ENCODE measurements at regions not wholly inside any gene's neighbourhood (a gene's known extent, or its start where the extent isn't known, plus 50 kb on each side); places are given as distances from the start of the nearest gene placed in this dataset.
A peak's percentile ranks its signal among the peaks of the same experiment; 100 is the strongest.

- TF ChIP-seq ATF2 (tag by site-specific recombination; IDR thresholded peaks at IDR 0.05; ENCODE audit: low read depth): peak; percentile 55; the same call in 1 of the 2 replicates
- TF ChIP-seq ZNF544 (tag by site-specific recombination; IDR thresholded peaks at IDR 0.05): no peak
- H3K36me3 ChIP-seq (ENCODE audit: control insufficient read depth in 2 of 2, insufficient read depth in 1 of 2, low read length in 2 of 2): no peaks in the 10 kb centered on the region
- CTCF ChIA-PET: interaction anchor here (0.6 kb wide), 2 partner anchors 25 to 188 kb away, joined by 3 read pairs; no protein-coding TSS in a partner anchor
- H3K4me1 ChIP-seq (ENCODE audit: control insufficient read depth, insufficient read depth, low read length): no peaks in the 10 kb centered on the region
- no peak overlapping the region for H3K4me3 ChIP-seq (ENCODE audit: low read depth, low read length)
- H3K27ac ChIP-seq (ENCODE audit: extremely low read depth, low read depth, low read length): no peak overlapping the region
- POLR2A ChIA-PET: no interaction called here
- no peaks in the 10 kb centered on the region for H3K9me3 ChIP-seq (ENCODE audit: control insufficient read depth, insufficient read depth, low read depth, low read length)
Measured at GRCh38 chr1:94709891-94710581, 110.1 kb upstream of the SLC44A3 start.

GRCh38 chr1:94708811-94709210 is 111.3 kb upstream of the SLC44A3 start:
- Histone ChIP-seq H3K4me3 (ENCODE audit: low read depth, low read length) (no peak overlapping the region), H3K4me1 (ENCODE audit: control insufficient read depth, insufficient read depth, low read length) (no peaks in the 10 kb centered on the region), H3K36me3 (ENCODE audit: control insufficient read depth in 2 of 2, insufficient read depth in 1 of 2, low read length in 2 of 2) (no peaks in the 10 kb centered on the region), H3K9me3 (ENCODE audit: control insufficient read depth, insufficient read depth, low read depth, low read length) (no peaks in the 10 kb centered on the region), H3K27ac (ENCODE audit: extremely low read depth, low read depth, low read length) (no peak overlapping the region)
- POLR2A ChIA-PET: no interaction called here
- no peak for TF ChIP-seq ZNF692 (tag by site-specific recombination; IDR thresholded peaks at IDR 0.05)
- no peak for TF ChIP-seq ZNF354C (tag by site-specific recombination; IDR thresholded peaks at IDR 0.05; ENCODE audit: borderline replicate concordance, low read depth)
- no peak for TF ChIP-seq BCL11B (tag by site-specific recombination; IDR thresholded peaks at IDR 0.05; ENCODE audit: low read depth)
- no peak for TF ChIP-seq KLF9 (tag by site-specific recombination; IDR thresholded peaks at IDR 0.05; ENCODE audit: low read depth)
- no peak for TF ChIP-seq ZNF626 (tag by site-specific recombination; IDR thresholded peaks at IDR 0.05)
- no peak for TF ChIP-seq CTCF (tag by site-specific recombination; IDR thresholded peaks at IDR 0.05)
- no peak for TF ChIP-seq ZNF664 (tag by site-specific recombination; IDR thresholded peaks at IDR 0.05)
- no peak for TF ChIP-seq ATF2 (tag by site-specific recombination; IDR thresholded peaks at IDR 0.05; ENCODE audit: low read depth)
- no peak for TF ChIP-seq KLF1 (tag by site-specific recombination; IDR thresholded peaks at IDR 0.05)
- no peak for TF ChIP-seq ZNF585B (tag by site-specific recombination; IDR thresholded peaks at IDR 0.05)
- no peak for TF ChIP-seq ZBTB20 (tag by site-specific recombination; IDR thresholded peaks at IDR 0.05)
- TF ChIP-seq TRIM28 (IDR thresholded peaks at IDR 0.05; ENCODE audit: borderline replicate concordance, low read length): no peak
- no peak for TF ChIP-seq ZNF112 (tag by site-specific recombination; IDR thresholded peaks at IDR 0.05)
- TF ChIP-seq ZNF157 (tag by site-specific recombination; IDR thresholded peaks at IDR 0.05): no peak
- TF ChIP-seq ZXDB (tag by site-specific recombination; IDR thresholded peaks at IDR 0.05): no peak
- TF ChIP-seq SALL2 (tag by site-specific recombination; IDR thresholded peaks at IDR 0.05; ENCODE audit: borderline replicate concordance): no peak
- CTCF ChIA-PET: interaction anchor here (1.0 kb wide), 1 partner anchor 21 kb away, joined by 3 read pairs; no protein-coding TSS in a partner anchor
